ENCODE measurements at regions not wholly inside any gene's neighbourhood (a gene's known extent, or its start where the extent isn't known, plus 50 kb on each side); places are given as distances from the start of the nearest gene placed in this dataset.
A peak's percentile ranks its signal among the peaks of the same experiment; 100 is the strongest.
"Not testable (repeated sequence)": the region's sequence is repeated elsewhere in the genome, so short reads cannot be mapped to it uniquely, and the experiment has no call there.

DNA sequence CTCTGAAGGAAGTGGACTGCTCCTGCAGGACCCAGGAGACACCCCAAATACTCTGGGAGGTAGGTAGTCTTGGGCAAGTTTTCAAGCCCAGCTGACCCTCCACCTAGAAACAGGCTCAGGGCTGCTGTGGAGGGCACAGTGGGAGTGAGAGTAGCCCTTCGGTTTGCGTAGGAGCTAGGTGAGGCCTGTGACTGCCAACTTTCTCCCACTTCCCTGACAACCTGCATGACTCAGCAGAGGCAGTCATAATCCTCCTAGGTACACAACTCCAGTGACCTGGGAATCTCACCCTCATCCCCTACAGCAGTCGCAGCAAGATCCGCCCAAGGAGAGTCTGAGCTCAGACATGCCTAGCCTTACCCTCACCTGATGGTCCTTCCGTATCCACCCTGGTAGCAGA is 439.1 kb downstream of the CNTNAP4 start:
- DNase-seq (ENCODE audit: low read depth, low spot score), result not testable (repeated sequence)

DNA sequence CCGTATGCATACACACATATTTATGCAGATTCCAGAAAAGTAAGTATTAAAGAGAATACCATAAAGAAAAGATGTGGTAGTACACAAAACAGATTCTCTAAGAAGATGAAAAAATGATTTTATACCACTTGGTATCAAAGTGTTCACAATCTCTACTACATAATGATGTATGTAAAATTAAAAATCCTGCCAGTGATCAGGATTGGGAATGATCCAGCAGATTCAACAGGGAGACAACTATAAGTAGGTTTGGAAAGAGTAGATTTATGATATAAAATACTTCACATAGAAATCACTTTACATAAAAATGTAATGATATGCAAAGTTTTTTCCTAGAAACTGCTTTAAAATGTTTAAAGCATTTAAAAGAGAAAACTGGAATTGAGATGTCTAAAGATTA is 447.0 kb downstream of the CNTNAP4 start:
- DNase-seq (ENCODE audit: low read depth, low spot score), result no peak

DNA sequence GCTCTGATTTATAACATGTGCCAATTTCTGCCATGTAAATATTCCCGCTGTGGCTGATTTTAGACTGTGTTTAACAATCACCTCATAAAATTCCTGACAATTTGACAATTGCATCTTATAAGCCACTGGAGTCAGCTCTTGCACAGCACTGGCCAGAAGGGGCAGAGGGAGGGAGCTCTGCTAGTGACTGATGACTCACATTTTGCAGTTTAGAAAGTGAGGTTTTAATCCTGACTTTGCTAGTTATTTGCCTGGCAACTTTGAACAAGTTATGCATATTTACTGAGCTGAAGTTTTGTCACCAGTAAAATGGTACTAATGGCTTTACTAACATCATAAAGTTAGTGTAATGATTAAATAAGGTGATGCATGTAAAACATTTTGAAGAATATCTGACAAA is 452.3 kb downstream of the CNTNAP4 start:
- DNase-seq (ENCODE audit: low read depth, low spot score), result peak; percentile 43

DNA sequence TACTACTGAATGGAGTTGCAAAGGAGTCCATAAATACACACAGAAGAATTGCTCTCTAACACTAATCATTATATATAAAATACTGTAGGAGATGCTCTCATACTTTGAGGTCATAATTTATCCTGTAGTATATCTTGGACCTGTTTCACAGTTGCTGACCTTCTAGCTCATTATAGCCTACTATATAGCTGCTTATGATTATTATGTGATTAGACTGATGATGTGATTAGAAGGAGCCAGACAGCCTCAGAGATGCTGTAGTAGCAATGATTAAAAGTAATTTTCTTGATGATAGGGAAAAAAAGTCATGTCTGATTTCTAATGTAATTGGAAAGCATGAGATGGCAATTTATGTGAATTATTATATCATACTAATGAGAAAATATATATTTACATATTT is 455.7 kb downstream of the CNTNAP4 start:
- DNase-seq (ENCODE audit: low read depth, low spot score), result no peak

DNA sequence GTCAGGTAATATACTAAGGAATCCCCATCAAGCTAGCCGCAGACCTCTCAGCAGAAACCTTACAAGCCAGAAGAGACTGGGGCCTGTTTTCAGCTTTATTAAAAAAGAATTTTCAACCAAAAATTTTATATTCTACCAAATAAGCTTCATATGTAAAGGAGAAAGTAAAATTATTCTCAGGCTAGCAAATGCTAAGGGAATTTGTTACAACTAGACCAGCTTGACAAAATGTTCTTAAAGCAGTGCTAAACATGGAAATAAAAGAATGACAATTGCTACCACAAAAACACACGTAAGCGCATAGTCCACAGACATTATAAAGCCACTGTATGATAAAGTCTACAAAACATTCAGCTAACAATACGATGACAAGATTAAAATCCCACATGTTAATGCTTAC is 449.4 kb upstream of the MON1B start:
- no peak for DNase-seq (ENCODE audit: low read depth, low spot score)

DNA sequence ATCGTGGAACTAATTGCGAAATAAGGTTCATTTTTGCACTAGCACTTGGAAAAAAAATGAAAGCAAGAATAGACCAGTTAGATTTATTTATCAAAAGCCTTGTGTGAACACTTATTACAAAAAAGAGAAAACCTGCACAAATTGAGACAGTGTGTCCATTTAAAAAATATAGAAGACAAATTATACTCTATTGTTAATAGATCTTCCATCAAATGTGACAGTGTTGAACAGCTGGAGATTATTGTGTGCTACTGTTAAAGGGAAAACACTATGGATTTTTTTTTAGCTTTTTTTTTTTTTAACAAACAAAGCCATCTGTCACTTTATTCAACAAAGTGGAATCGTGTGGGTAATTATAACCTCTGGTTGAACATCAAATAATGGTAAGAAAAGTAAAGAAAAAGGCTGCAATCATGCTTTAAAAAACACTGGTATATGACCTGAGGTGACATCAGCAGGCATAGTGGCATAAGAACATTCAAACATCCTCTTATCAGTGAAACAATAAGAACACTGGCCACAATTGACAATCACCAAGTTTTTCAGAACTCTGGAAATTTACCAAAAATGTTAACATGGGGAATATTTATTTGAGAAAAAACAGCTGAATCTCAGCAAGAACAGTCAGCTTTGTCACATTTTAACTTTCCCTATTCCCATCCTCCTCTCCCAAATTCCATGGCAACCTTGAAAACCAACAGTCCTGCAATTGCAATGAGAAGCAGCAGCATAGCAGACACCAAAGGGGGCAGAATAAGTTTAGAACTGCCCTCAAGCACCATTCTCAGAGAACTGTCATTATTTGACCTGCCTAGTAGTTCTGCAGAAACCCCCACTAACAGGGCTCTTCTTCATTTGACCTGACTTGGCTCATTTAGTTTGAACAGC is 442.3 kb upstream of the MON1B start:
- no peak for DNase-seq (ENCODE audit: low read depth, low spot score)

DNA sequence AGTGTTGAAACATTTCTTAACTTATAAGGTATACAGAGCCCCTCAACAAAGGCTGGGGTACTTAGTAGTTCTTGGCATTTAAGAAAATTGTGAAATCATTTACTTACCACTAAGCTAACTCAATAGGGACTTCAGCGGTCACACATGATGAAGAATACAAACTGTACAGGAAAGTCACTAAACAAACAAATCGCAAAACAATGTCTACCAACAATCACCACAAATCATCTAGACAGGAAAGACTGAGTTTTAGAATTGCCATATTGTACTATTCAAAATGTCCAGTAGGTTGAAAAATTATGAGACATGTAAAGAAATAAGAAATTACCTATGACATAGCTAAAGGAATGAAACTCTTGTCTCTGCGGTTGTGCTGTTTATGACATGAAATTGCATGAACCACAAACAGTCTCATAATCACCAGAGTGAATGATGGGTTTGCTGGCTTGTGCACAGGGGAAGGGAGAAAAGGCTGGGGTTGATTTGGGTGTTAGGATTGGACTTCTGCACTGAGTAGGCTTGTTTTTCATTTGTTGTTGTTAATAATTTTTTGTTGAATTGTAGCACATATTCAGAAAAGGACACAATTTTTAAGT is 441.1 kb upstream of the MON1B start:
- DNase-seq (ENCODE audit: low read depth, low spot score), result no peak

DNA sequence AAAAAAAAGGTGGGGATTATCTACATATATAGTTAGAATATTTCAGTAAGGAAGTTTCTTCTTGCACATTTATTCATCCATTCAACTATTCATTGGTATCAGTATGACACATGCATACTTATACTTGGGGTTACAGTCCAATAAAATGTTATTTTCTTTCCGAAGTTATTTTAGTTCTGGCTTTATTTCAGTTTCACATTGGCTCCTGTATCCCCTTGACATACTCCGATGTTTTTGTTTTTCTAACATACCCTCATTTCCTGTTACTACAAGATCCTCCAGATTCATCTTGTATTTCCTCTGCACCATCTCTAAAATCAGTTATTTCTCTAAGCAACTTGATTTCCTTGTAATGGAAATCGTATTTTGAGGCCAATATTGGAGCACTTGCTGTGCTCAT is 435.5 kb upstream of the MON1B start:
- no peak for DNase-seq (ENCODE audit: low read depth, low spot score)

DNA sequence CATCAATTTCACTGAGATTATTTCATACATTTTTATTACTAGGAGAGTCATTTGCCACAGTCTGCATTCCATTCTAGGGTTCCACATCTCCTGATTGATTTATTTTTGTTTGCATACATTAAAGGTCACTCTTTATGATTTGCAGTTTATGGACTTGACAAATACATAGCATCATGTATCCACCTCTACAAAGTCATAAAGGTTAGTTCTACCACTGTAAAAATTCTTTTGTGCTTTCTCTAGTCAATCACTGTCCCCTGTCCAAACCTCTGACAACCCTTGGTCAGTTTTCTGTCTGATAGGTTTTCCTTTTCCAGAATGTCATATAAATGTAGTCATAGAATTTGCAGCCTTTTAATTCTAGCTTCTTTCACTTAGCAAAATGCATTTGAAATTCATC is 434.6 kb upstream of the MON1B start:
- no peak for DNase-seq (ENCODE audit: low read depth, low spot score)

DNA sequence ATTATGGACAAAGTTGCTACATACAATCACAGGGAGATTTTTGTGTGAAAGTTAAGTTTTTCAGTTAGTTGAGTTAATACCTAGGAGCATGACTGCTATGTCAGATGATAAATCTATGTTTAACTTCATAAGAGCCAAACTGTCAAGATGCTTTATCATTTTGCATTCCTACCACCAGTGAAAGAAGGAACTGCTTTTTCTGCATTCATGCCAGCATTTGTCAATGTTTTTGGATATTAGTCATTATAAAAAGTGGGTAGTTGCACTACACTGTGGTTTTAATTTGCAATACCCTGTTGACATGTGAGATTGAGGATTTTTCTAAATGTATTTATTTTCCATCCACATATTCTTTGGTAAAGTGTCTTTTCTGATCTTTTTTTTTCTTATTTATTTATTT is 434.0 kb upstream of the MON1B start:
- no peak for DNase-seq (ENCODE audit: low read depth, low spot score)

DNA sequence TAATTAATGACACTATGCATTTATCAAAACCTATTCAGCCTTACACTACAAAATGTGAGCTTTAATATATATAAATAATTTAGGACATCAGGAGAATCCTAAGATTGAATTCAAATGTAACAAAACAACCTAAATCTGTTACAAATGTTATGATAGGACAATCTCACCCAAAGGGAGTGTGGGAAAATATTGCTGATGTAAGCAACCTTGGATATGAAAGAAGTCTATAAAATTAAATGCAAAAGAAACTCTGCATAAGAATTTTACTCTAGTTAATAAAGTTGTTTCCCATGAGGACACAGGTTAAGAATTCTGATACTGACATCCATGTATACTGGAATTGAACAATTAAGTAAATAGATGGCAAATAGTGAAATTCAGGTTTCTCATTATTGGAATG is 424.5 kb upstream of the MON1B start:
- no peak for DNase-seq (ENCODE audit: low read depth, low spot score)

DNA sequence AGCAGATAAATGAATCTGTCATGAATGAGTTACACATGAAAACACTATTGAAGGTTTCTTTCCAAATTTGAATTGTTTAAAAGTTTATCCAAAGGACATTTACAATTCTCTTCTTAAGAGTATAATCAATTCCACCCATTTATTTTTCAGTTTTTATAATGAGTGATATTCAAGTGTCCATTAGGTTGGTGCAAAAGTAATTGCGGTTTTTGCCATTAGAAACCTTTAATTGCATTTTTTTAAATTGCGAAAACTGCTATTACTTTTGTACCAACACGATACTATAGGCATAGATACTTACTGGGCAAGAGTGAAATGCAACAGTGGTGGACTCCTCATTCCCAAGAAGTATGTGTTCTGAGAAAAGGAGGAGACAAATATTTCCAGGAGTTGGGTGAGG is 422.7 kb upstream of the MON1B start:
- no peak for DNase-seq (ENCODE audit: low read depth, low spot score)

DNA sequence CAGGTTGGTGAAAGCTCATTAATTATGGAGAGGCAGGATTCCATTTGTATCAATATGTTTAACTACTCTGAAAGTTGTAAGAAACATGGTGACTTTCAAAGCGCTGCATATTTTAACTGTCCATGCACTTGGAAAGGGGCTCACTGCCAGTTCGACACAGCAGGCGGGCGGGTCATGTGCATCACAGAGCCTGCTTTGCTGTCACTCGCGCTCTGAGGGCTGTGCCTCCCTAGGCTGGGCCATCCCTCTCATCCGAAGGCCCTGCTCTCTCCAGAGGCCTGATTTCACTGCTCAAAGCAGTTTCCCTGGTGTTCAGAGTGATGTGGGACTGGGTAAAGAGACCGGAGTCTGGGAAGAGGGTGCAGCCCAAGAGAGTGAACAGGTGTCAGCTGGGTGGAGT is 422.0 kb upstream of the MON1B start:
- DNase-seq (ENCODE audit: low read depth, low spot score), result no peak

DNA sequence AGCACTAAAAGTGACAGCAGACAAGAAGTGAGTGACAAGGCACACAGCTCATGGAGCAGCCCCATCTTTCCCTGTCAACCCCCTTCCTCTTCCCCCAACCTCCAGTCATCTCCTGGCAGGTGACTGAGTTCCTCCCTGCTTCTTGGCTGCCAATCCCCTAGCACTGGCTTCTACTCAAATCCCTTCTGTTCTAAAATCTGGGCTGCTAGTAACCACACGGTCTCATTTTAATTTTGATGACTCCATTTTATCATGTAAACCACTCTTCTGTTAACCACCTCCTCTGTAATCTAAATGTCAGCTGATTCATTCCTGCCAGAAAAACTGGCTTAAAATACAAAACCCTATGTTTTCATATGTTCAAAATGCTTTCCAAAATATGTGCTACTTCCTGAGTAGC is 419.8 kb upstream of the MON1B start:
- DNase-seq (ENCODE audit: low read depth, low spot score), result no peak

DNA sequence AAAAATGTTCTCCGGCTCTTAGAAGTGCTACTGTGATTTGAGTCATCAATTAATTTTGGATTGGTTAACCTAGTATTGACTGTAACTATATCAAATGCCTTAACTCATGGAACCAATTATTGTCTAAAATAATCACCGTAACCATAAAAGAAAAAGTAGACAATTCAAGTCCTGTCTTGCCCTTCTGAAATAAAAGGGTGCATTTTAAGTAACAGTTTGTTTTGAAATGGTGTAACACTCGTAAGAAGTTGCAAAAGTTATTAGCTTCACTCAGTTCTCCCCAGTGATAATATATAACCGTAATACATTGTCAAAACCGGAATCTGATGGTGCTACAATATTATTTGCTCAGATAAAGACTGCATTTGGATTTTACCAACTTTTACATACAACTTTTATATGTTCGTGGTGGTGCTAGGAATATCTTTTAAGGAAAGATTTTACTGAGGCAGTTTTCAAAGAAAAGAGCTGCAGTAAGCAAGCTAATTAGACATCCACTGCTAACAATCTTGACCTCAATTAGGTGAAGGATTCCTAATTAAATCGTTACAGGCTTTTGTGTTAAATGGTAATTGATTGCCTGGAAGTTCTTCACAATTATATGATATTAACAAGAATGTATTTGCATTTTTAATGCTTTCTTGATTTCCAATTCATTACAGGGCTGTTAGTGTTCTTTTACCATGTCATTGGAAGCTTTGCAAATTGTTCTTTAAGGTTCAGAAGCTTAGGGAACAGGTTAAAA is 413.1 kb upstream of the MON1B start:
- DNase-seq (ENCODE audit: low read depth, low spot score), result no peak

DNA sequence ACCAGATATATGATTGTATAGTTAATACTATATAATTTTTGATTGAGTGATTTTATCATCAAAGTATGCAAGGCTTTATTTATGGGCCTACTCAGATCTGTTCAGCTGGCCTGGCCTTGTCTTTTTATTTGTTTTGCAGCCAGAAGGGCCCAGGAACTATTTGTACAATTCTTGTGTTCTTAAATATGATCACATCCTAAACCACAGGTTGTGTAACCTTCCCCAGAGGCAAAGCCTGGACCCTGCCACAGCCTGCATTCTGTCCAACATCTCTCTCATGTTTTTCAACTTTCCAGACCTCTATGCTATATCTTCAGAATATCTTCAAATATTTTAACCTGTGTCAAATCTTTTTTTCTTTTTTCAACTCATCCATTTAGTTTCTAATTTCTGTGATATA is 410.4 kb upstream of the MON1B start:
- DNase-seq (ENCODE audit: low read depth, low spot score), result peak; percentile 5

DNA sequence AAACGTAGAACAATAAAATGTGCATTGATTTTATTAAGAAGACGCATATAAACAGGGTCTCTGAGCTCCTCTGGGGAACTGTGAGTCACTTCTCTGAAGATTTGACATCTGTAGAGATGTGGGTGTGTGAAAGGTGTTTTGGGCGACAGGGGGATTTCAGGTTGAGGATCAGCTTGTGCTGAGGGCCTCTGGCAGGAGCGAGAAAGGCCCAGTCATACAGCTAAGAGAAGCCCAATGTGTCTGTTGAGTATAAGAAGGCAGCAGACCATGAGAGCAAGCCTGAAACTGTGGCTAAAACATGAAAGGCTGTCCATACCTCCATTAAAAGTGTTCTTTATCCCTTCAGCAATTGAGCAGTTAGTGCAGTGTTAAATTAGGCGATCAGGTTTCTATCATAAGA is 406.5 kb upstream of the MON1B start:
- DNase-seq (ENCODE audit: low read depth, low spot score), result no peak

DNA sequence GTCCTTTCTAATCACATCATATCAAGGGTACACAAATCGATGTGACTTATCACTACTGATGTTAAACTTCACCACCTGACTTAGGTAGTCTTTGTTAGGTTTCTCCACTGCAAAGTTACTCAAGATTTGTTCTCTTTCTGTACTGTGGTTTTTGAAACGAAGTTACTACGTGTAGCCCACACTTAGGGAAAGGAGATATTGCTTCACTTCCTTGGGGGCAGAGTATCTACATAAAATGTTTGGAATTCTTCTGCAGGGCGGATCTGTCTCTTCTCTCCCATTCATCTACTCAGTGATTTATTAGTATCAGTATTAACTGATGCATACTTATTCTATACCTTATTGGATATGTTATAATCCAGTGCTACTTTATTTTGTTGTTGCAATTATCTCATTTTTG is 403.6 kb upstream of the MON1B start:
- no peak for DNase-seq (ENCODE audit: low read depth, low spot score)

DNA sequence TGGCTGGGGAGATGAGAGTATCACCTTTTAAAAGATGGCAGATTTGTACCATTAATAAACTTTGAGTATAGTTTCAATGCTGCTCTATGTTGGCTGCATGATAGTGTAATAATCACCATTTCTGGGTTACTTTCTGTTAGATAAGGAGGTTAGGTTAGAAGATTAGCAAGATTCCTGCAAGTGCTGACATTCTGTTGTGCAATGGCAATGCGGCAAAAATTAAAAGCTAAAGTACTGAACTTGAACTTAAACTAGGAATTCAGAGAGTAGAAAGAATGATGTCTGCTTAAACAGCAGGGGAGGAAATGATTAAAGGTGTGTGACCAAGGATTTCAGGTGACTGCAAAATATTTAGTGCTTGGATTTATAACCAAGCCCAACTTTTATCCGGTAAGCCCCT is 399.8 kb upstream of the MON1B start:
- DNase-seq (ENCODE audit: low read depth, low spot score), result no peak

DNA sequence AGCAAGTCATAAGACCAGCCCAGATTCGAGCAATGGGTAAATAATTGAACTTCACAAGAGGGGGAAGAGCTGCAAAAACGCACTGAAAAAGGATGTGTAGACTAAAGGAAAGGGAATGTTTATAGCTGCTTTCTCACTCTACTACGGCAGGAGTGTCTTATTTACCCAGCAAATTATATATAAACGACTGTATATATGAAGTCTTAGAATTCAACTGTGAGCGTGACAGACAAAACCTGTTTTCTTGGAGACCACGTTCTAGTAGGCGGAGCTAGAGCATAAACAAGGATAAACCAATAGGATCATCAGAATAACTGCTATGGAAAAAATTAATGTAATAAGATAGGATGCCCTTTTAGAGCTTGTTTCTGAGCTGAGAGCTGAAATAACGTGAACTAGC is 394.6 kb upstream of the MON1B start:
- DNase-seq (ENCODE audit: low read depth, low spot score), result no peak

DNA sequence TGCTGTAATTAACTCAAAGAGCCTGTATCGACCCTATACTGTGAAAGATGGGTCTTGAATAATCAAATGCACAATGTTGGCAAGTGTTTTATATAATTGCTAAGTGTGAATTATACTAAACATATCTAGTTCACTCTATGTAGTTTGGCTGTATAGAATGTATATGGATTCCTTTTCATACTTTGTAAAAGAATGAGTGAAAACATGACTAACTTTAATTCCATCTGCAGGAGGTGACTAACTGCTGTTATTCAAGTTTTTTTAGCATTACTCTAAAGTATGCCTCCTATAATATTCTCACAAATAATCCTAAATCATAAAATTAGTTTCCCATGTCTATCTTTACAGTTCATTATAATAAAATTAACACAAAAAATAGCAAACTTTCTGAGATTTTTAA is 394.0 kb upstream of the MON1B start:
- no peak for DNase-seq (ENCODE audit: low read depth, low spot score)

DNA sequence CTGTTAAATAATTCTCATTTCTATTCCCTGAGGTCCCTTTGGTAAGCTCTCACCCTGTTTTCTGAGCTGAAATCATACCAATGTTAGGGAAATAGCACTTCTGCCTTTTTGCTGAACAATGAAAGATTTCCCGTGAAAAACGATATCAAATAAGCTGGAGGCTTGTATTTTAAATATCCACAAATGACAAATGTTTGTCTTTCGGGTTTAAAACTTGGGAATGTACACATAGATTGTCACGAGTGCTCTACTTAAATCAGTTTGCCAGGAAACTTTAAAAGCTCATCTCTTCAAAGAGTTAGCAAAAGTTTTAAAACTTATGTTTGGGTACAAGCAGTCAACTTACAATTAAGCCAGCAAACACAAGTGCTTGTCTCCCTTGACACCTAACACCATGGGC is 393.5 kb upstream of the MON1B start:
- DNase-seq (ENCODE audit: low read depth, low spot score), result no peak

DNA sequence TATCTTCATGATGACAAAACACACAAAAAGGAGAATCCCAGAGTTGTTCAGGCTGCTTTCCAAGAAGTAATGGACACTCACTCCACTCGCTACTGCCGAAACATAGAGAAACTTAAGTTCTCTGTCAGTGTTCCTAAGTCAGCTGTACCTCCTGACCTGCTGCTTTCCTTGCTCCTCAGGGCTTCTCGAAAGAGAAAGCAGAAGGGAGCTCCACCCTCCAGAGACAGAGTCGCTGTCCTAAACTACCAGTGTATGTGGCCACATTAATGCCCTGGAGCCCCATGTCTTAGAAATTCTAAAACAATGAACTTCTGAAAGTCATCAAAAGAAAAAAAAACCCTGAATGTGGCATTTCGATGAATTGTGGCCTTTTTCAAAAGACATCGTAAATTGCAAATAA is 390.8 kb upstream of the MON1B start:
- DNase-seq (ENCODE audit: low read depth, low spot score), result no peak

All from astrocyte of the hippocampus (primary cell).